ENCODE measurements at regions not wholly inside any gene's neighbourhood (a gene's known extent, or its start where the extent isn't known, plus 50 kb on each side); places are given as distances from the start of the nearest gene placed in this dataset.

DNA sequence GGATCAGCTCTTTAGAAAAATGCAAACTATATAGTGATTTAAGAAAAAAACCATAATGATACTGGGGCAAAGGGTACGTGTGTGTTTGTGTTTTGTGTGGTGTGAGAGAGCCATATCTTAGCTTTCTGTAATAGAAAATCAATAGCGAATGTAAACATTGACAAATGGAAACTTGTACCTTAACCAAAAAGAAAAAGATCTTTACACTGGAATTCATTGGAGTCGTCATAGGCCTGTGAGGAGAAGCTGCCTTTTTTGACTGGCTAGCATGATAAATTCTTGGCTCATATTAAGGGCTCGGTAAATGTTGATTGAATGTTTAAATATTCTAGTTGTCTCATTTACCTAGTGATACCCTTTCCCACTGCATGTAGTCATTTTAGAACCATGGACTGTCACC, 161.8 kb upstream of the ASCC3 start:
- TF ChIP-seq POLR2A (IDR thresholded peaks at IDR 0.05) (no peak), CTCF (IDR thresholded peaks at IDR 0.05) (no peak)

Measured in lower leg skin (tissue), 3 donors.